B cell (primary cell): ENCODE measurements at regions not wholly inside any gene's neighbourhood (a gene's known extent, or its start where the extent isn't known, plus 50 kb on each side); places are given as distances from the start of the nearest gene placed in this dataset.

Experiments used
- ATAC-seq: fragments of 200-7000 bp; cut with Tn5 transposase; one replicate; pipeline ENCODE4 v1.10.0; 2021; ENCODE audit warnings: low read depth, mild to moderate bottlenecking, moderate number of reproducible peaks, moderate library complexity
- CTCF ChIA-PET: fragments of 350-600 bp; sonication (Branson Sonifier 250); formaldehyde crosslinking; loops from one replicate; lab custom pipeline; 2021; ENCODE audit warnings: antibody characterized with exemption, inconsistent platforms; lab: Charles Lee
- POLR2A ChIA-PET: fragments of 350-600 bp; sonication (Branson Sonifier 250); formaldehyde crosslinking; loops from one replicate; lab custom pipeline; 2021; ENCODE audit warnings: antibody characterized with exemption; lab: Charles Lee
- DNase-seq: peaks from one replicate; pipeline ENCODE4 v3.0.0; 2013
- H2AFZ ChIP-seq: 2 replicates; pipeline ENCODE4 v1.6.1; 2012; ENCODE audit warnings: mild to moderate bottlenecking, low read depth, low read length; ENCODE audit not compliant: insufficient read depth, poor library complexity, severe bottlenecking
- H3K27ac ChIP-seq, 2 donors: 1 replicate in 1 of 2; 2 replicates in 1 of 2; pipeline ENCODE4 v1.5.1; 2012 to 2013; ENCODE audit warnings: low read length in 2 of 2, mild to moderate bottlenecking in 2 of 2, moderate library complexity in 1 of 2
- H3K27me3 ChIP-seq, 4 experiments: fragments of 200-600 bp in 1 of 4; sonication (generic) in 1 of 4; replicated peaks in 1 of 4; 1 replicate in 2 of 4; 2 replicates in 2 of 4; pipeline versions ENCODE4 v1.6.1 to v1.7.0; 2013 to 2016; ENCODE audit warnings: low read length in 3 of 4, mild to moderate bottlenecking in 2 of 4, mixed read lengths in 1 of 4, moderate library complexity in 1 of 4; ENCODE audit not compliant: insufficient read depth in 4 of 4, control insufficient read depth in 3 of 4; ENCODE audit errors: control extremely low read depth in 1 of 4
- H3K36me3 ChIP-seq, 2 experiments: replicated peaks in 1 of 2; 1 replicate in 1 of 2; 2 replicates in 1 of 2; pipeline versions ENCODE4 v1.6.1 to v1.7.1; 2013; ENCODE audit warnings: low read length in 1 of 2; ENCODE audit not compliant: insufficient read depth in 2 of 2, control insufficient read depth in 1 of 2; ENCODE audit errors: control extremely low read depth in 1 of 2, extremely low read depth in 1 of 2
- H3K4me1 ChIP-seq, 2 donors: fragments of 200-600 bp in 1 of 2; sonication (generic) in 1 of 2; 1 replicate in 1 of 2; 2 replicates in 1 of 2; pipeline versions ENCODE4 v1.5.1 to v1.6.1; 2013 to 2017; ENCODE audit warnings: low read length in 2 of 2; ENCODE audit not compliant: control insufficient read depth in 2 of 2, insufficient read depth in 2 of 2
- H3K4me2 ChIP-seq: replicated peaks from 2 replicates; pipeline ENCODE3; 2012; ENCODE audit warnings: mild to moderate bottlenecking, low read depth, low read length; ENCODE audit not compliant: poor library complexity, severe bottlenecking
- H3K4me3 ChIP-seq, 5 experiments: fragments of 200-600 bp in 1 of 5; sonication (generic) in 1 of 5; 1 replicate in 3 of 5; 2 replicates in 2 of 5; pipeline versions ENCODE4 v1.5.1 to v1.7.0; 2011 to 2016; ENCODE audit warnings: low read length in 4 of 5, mild to moderate bottlenecking in 4 of 5, low read depth in 2 of 5, control low read depth in 1 of 5, moderate library complexity in 1 of 5; ENCODE audit not compliant: insufficient read depth in 1 of 5; ENCODE audit errors: control extremely low read depth in 1 of 5, extremely low read depth in 1 of 5
- H3K79me2 ChIP-seq: fragments of 200-600 bp; sonication (generic); one replicate; pipeline ENCODE4 v1.6.0; 2016; ENCODE audit warnings: low read length; ENCODE audit not compliant: control insufficient read depth, insufficient read depth
- H3K9ac ChIP-seq: fragments of 200-600 bp; sonication (generic); 2 replicates; pipeline ENCODE4 v1.6.1; 2017; ENCODE audit warnings: mild to moderate bottlenecking, low read length, moderate library complexity
- H3K9me3 ChIP-seq, 3 donors: one replicate each; pipeline versions ENCODE4 v1.6.1 to v1.7.1; 2013; ENCODE audit warnings: low read length in 2 of 3; ENCODE audit not compliant: control insufficient read depth in 2 of 3, insufficient read depth in 1 of 3; ENCODE audit errors: control extremely low read depth in 1 of 3
- H4K20me1 ChIP-seq: 2 replicates; pipeline ENCODE4 v1.6.0; 2012; ENCODE audit warnings: mild to moderate bottlenecking, low read length; ENCODE audit not compliant: insufficient read depth, control insufficient read depth, poor library complexity, severe bottlenecking
- H3K27ac Mint-ChIP-seq: one replicate; pipeline ENCODE4 v1.8.0; 2021; ENCODE audit warnings: mixed read lengths
- H3K27me3 Mint-ChIP-seq: one replicate; pipeline ENCODE4 v1.8.0; 2021; ENCODE audit warnings: mixed read lengths
- H3K4me1 Mint-ChIP-seq: one replicate; pipeline ENCODE4 v1.8.0; 2021; ENCODE audit warnings: mixed read lengths
- H3K4me3 Mint-ChIP-seq: one replicate; pipeline ENCODE4 v1.8.0; 2021; ENCODE audit warnings: mixed read lengths
- H3K9me3 Mint-ChIP-seq: one replicate; pipeline ENCODE4 v1.8.0; 2022; ENCODE audit warnings: mixed read lengths; ENCODE audit not compliant: insufficient read depth
- CTCF ChIP-seq: fragments of 200-600 bp; IDR thresholded peaks from one replicate; pipeline ENCODE4 v1.8.0; 2022; ENCODE audit warnings: antibody characterized with exemption, mild to moderate bottlenecking
- EZH2 ChIP-seq: IDR thresholded peaks from 2 replicates; pipeline ENCODE4 v1.6.1; 2012; ENCODE audit warnings: borderline replicate concordance, low read depth, mild to moderate bottlenecking, moderate library complexity, low read length; ENCODE audit not compliant: insufficient read depth, poor library complexity, severe bottlenecking
- WGBS: methylation state at CpG from one replicate; pipeline ENCODE4 v1.1.5; 2013; ENCODE audit warnings: missing lambda C conversion rate; ENCODE audit not compliant: insufficient coverage; 5-methylcytosine and 5-hydroxymethylcytosine counted together
- intact Hi-C: fragments of 100-400 bp; cut with micrococcal nuclease; formaldehyde crosslinking; loops from one replicate; pipeline ENCODE4 v1.10.0; 2022

- intact Hi-C loops = no loop called here
- Mint-ChIP-seq H3K27me3 (no peaks in the 10 kb centered on the region), H3K4me3 (no peak overlapping the region), H3K9me3 (no peaks in the 10 kb centered on the region), H3K27ac (no peak overlapping the region), H3K4me1 (no peaks in the 10 kb centered on the region)
- Histone ChIP-seq H3K9me3 (no peaks in the 10 kb centered on the region), H3K27ac (no peak overlapping the region), H2AFZ (no peak overlapping the region), H3K4me3 (no peak overlapping the region), H3K36me3 (no peaks in the 10 kb centered on the region), H3K9ac (no peak overlapping the region), H3K79me2 (no peaks in the 10 kb centered on the region), H3K4me2 (no peak overlapping the region), H4K20me1 (no peaks in the 10 kb centered on the region), H3K4me1 (no peaks in the 10 kb centered on the region), H3K27me3 (no peaks in the 10 kb centered on the region)
- no peak for ATAC-seq
- no peak for TF ChIP-seq EZH2
- no peak for TF ChIP-seq CTCF
- POLR2A ChIA-PET = no interaction called here
- CTCF ChIA-PET = interaction anchor here (0.6 kb wide), 1 partner anchor 1353 kb away, joined by 3 read pairs; no protein-coding TSS in a partner anchor
- no peak for DNase-seq
Observed at GRCh38 chr9:30127371-30127770, 2257.1 kb upstream of the ACO1 start.

- Mint-ChIP-seq H3K27me3 (no peaks in the 10 kb centered on the region), H3K4me1 (no peaks in the 10 kb centered on the region), H3K4me3 (no peak overlapping the region), H3K9me3 (peaks cover 3% of the 10 kb centered on the region), H3K27ac (no peak overlapping the region)
- no peak overlapping the region for H2AFZ ChIP-seq
- 100% methylated on average over 1 of the region's 2 CpGs for WGBS
- H4K20me1 ChIP-seq = no peaks in the 10 kb centered on the region
- no peak overlapping the region for H3K4me3 ChIP-seq
- TF ChIP-seq CTCF (no peak), EZH2 (no peak)
- H3K27me3 ChIP-seq = no peaks in the 10 kb centered on the region
- no peaks in the 10 kb centered on the region for H3K36me3 ChIP-seq
- ChIA-PET POLR2A (no interaction called here), CTCF (no interaction called here)
- DNase-seq (no peak), ATAC-seq (no peak)
- no peak overlapping the region for H3K4me2 ChIP-seq
- H3K9ac ChIP-seq = no peak overlapping the region
- no peaks in the 10 kb centered on the region for H3K4me1 ChIP-seq
- no peaks in the 10 kb centered on the region for H3K9me3 ChIP-seq
- intact Hi-C loops = no loop called here
- no peaks in the 10 kb centered on the region for H3K79me2 ChIP-seq
- no peak overlapping the region for H3K27ac ChIP-seq
Observed at GRCh38 chr9:30140407-30140806, 2244.0 kb upstream of the ACO1 start.
